ES-I3 (cell line): ENCODE measurements at regions not wholly inside any gene's neighbourhood (a gene's known extent, or its start where the extent isn't known, plus 50 kb on each side); places are given as distances from the start of the nearest gene placed in this dataset.
A peak's percentile ranks its signal among the peaks of the same experiment; 100 is the strongest.
"Not testable (repeated sequence)": the region's sequence is repeated elsewhere in the genome, so short reads cannot be mapped to it uniquely, and the experiment has no call there.

Source experiments
- H3K36me3 ChIP-seq: 2 replicates; pipeline ENCODE4 v1.6.1; 2013; ENCODE audit warnings: mild to moderate bottlenecking, low read length, control low read depth, moderate library complexity; ENCODE audit not compliant: insufficient read depth
- H3K4me1 ChIP-seq: 2 replicates; pipeline ENCODE4 v1.6.1; 2013; ENCODE audit warnings: mild to moderate bottlenecking, control low read depth, low read length; ENCODE audit not compliant: insufficient read depth
- H3K9ac ChIP-seq: 2 replicates; pipeline ENCODE4 v1.6.1; 2013; ENCODE audit warnings: low read depth, mild to moderate bottlenecking, low read length, moderate library complexity
- H3K9me3 ChIP-seq: 2 replicates; pipeline ENCODE4 v1.6.1; 2013; ENCODE audit warnings: mild to moderate bottlenecking, low read length, moderate library complexity; ENCODE audit not compliant: control insufficient read depth, insufficient read depth

DNA sequence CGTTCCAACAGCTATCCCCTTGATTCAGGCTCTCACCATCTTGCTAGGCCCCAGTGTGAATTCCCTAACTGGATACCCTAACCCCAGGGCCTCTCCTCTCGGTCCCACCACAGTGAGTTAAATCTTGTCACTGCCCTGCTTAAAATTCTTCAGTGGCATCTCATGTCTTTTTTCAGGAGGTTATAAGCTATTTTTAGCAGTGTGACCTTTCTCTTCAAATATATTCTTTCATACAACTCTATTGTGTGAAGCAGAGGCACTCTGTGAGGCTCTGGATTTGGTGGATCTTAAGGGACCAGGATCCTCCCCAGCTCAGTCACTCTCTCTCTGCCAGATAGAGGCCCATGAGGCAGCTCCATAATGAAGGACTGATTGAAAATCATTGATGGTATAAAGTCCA is 760.4 kb downstream of the NTRK3 start:
- H3K9me3 ChIP-seq: peaks cover 3% of the 10 kb centered on the region; the same call in 1 of the 2 replicates
- no peak overlapping the region for H3K9ac ChIP-seq
- H3K4me1 ChIP-seq: no peaks in the 10 kb centered on the region
- no peaks in the 10 kb centered on the region for H3K36me3 ChIP-seq

DNA sequence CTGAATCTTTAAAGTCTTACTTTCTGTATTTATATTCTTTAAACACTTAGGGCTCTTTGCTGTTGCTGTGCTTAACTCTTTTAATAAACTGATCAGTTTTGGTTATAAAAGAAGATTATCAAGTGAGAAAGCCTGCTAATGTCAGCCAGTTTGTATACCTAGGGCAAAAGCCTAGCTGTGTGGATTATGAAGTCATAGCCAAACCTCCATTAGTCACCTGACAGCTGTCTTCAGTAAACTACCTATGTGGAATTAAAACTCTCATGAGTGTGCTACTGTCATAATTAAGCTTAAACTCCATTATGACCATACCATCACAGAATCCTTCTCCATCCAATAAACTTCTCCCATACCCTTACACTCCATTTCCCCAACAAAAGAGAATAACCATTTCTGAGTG is 762.7 kb downstream of the NTRK3 start:
- H3K9me3 ChIP-seq: peaks cover 3% of the 10 kb centered on the region; the same call in 1 of the 2 replicates
- H3K36me3 ChIP-seq: no peaks in the 10 kb centered on the region
- no peak overlapping the region for H3K9ac ChIP-seq
- H3K4me1 ChIP-seq: no peaks in the 10 kb centered on the region

- H3K9ac ChIP-seq: no peak overlapping the region
- H3K9me3 ChIP-seq: peaks cover 3% of the 10 kb centered on the region; the same call in 1 of the 2 replicates
- H3K36me3 ChIP-seq: no peaks in the 10 kb centered on the region
- H3K4me1 ChIP-seq: no peaks in the 10 kb centered on the region
Observed at GRCh38 chr15:87492321-87492720, 764.2 kb downstream of the NTRK3 start.

DNA sequence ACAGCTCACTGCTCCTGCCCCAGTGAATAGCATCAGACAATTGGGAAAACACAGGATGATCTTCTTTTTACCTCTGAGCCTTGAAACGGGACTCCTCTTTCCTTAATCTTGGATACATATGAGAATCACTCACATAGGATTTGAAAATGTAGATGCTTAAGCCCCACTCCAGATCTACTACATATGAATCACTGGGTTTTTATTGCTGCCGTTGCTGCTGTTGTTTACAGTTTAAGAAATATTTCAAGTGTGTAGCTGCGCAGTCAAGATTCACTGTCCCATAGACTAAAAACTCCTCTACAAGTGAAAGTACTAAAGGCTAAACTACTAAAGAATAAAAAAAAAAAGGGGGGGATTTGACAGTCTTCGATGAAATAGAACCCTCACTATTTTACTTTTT is 765.9 kb downstream of the NTRK3 start:
- no peak overlapping the region for H3K9ac ChIP-seq

DNA sequence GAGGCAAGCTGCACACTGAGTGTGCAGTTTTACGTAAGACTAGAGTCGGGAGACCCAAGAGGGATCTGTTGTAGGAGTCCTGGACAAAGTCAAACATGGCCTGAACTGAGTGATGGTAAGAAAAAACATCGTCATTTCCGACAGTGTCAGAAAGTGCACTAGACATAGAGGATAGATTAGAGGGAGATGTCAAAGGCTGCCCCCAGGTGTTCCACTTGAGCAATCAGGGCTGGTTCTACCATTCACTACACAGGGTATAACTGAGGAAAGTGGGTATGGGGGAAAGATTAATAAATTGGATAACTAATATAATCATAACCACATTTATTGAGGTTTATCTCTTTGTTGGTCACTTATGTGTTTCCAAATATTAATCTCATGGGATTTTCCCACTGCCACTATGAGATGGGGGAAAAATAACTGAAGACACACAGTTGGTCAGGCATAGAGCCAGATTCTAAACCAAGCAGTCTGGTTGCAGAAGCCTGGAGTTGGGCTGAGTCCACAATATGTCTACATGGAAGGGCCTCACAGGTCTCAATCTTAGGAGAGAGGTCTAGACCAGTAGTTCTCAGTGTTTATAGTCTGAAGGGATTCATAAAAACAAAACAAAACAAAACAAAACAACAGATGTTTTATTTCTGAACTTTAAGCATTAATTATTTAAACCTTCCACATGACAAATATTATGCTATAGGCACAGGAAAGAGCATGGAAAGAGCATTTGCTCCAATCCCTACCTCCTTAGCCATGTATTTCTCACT is 766.5 kb downstream of the NTRK3 start:
- Histone ChIP-seq H3K9ac (no peak overlapping the region), H3K36me3 (no peaks in the 10 kb centered on the region), H3K4me1 (no peaks in the 10 kb centered on the region), H3K9me3 (peaks cover 3% of the 10 kb centered on the region; the same call in 1 of the 2 replicates)

More for the DNA sequence above, 765.9 kb downstream of the NTRK3 start:
- Histone ChIP-seq H3K9me3 (peaks cover 3% of the 10 kb centered on the region; the same call in 1 of the 2 replicates), H3K4me1 (no peaks in the 10 kb centered on the region), H3K36me3 (no peaks in the 10 kb centered on the region)

DNA sequence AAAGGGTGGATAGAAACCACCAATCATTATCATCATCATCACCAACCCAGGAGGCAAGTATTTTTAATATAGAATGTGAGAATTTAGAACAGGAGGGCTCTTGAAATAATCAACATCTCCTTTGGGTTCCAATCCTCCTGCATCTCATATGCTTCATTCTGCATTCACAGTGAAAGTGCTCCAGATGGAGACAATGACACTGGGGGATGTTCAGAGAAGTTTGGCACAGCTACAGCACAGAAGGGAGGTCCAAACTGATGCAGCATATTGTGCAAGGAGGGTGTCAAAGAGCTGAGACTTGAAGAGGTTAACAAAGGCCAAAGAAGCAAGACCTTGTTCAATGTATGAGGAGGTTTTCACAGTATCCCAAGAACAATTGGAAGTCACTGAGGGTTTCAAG is 767.1 kb downstream of the NTRK3 start:
- Histone ChIP-seq H3K4me1 (no peaks in the 10 kb centered on the region), H3K9me3 (no peaks in the 10 kb centered on the region), H3K36me3 (no peaks in the 10 kb centered on the region), H3K9ac (no peak overlapping the region)

- Histone ChIP-seq H3K4me1 (no peaks in the 10 kb centered on the region), H3K9ac (no peak overlapping the region), H3K36me3 (no peaks in the 10 kb centered on the region), H3K9me3 (no peaks in the 10 kb centered on the region)
Observed at GRCh38 chr15:87487484-87487883, 769.1 kb downstream of the NTRK3 start.

DNA sequence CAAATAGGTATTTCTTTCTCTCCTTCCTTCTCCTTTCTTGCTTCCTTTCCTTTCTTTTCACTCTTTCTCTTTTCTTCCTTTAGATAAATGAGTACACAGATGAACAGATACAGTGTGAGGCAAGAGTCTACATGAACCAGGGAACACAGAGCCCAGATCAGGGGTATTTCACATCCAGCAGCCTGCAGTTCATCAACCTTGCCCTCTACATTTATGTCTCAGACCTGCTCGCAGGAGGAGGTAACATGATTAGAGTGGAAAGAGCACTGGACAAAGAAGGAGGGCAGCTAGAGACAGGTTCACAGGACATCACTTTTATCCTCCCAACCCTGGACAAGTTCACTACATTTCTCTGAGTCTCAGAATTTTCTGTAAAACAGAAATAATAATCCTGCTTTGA is 773.1 kb downstream of the NTRK3 start:
- Histone ChIP-seq H3K36me3 (no peaks in the 10 kb centered on the region), H3K9me3 (no peaks in the 10 kb centered on the region), H3K4me1 (no peaks in the 10 kb centered on the region), H3K9ac (no peak overlapping the region)

DNA sequence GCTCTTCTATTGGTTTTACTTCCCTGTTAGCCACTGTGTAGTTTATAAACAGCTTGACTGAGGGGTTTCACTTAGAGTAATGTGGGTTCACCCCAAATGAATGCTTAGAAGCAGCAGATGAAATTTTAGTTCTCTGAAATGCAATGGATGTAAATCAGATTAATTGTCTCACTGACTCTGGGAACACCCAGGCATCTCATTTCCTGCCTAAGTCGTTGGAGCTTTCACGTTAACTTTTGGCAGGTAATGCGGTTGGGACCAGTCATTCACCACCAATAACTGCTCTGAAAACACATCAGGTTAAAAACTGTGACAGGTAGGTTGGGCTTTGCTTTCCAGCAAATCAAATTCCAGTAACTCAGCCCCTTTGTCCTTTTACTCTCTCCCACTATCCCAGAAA is 775.4 kb downstream of the NTRK3 start:
- Histone ChIP-seq H3K4me1 (peaks cover 10% of the 10 kb centered on the region; the same call in 1 of the 2 replicates), H3K9me3 (no peaks in the 10 kb centered on the region)

GRCh38 chr15:87478687-87479072 is 777.9 kb downstream of the NTRK3 start:
- peaks cover 10% of the 10 kb centered on the region; the same call in 1 of the 2 replicates for H3K4me1 ChIP-seq
- H3K9ac ChIP-seq: no peak overlapping the region
- no peaks in the 10 kb centered on the region for H3K9me3 ChIP-seq
- no peaks in the 10 kb centered on the region for H3K36me3 ChIP-seq

More for the DNA sequence above, 775.4 kb downstream of the NTRK3 start:
- no peaks in the 10 kb centered on the region for H3K36me3 ChIP-seq
- no peak overlapping the region for H3K9ac ChIP-seq

DNA sequence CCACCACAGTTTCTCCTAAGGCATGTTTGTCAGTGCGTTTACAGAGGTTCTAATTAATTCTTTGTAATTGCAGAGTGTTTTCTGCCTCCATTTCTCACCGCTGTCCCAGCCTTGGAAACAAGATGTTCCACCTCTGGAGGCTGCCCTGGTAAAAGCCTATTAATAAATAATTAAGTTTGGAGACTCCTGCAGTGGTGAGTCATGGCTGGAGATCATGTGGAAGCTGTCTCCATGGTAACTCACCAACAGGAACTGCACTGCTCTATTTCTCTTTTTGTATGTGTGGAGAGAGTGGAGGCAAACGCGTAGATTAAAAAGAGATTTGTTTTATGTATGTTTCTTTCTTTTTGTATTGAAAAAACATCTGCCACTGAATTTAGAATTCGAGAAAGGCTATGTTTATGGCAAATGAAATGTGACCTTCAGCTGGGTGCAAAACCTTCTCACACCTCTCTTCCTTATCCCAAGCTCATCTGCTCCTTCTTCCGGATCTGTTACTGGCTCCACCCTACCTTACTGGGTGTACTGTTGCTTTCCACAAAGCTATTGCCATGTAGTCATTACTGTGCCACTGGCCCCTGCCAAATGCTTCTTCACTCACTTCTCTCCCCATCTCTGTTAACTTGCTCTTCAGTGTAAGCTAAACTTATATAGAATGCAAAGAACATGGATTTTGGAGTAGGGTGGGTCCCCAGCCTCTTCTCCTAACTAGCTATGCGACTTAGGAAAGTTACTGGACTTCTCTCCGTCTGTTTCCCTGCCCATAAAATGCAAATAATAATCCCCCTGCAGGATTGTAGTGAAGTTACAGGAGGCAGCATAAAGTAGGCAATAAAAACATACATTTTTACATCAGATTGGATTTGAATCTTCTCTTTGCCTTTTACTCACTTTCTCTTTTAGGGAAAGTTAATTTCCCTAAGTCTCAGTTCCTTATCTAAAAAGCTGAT is 778.5 kb downstream of the NTRK3 start:
- peaks cover 10% of the 10 kb centered on the region; the same call in 1 of the 2 replicates for H3K4me1 ChIP-seq
- H3K36me3 ChIP-seq: no peaks in the 10 kb centered on the region
- peak overlapping the region; percentile 27; the same call in 1 of the 2 replicates for H3K9ac ChIP-seq
- no peaks in the 10 kb centered on the region for H3K9me3 ChIP-seq

GRCh38 chr15:87477026-87477425 is 779.5 kb downstream of the NTRK3 start:
- H3K36me3 ChIP-seq: no peaks in the 10 kb centered on the region
- no peak overlapping the region for H3K9ac ChIP-seq
- no peaks in the 10 kb centered on the region for H3K9me3 ChIP-seq
- peaks cover 10% of the 10 kb centered on the region; the same call in 1 of the 2 replicates for H3K4me1 ChIP-seq

- Histone ChIP-seq H3K36me3 (no peaks in the 10 kb centered on the region), H3K4me1 (no peaks in the 10 kb centered on the region), H3K9ac (no peak overlapping the region), H3K9me3 (no peaks in the 10 kb centered on the region)
Observed at GRCh38 chr15:87470923-87471322, 785.6 kb downstream of the NTRK3 start.

- peak overlapping the region; percentile 48 for H3K9ac ChIP-seq
- H3K9me3 ChIP-seq, H3K4me1 ChIP-seq, H3K36me3 ChIP-seq: not testable (repeated sequence)
Observed at GRCh38 chr15:87463956-87464355, 792.6 kb downstream of the NTRK3 start.
